Femur (tissue), 1 donor: ENCODE measurements at regions not wholly inside any gene's neighbourhood (a gene's known extent, or its start where the extent isn't known, plus 50 kb on each side); places are given as distances from the start of the nearest gene placed in this dataset.

Experiments used
- DNase-seq: peaks from one replicate; pipeline ENCODE4 v3.0.0-alpha.2; 2017

GRCh38 chr15:37261685-37262084 lies 161.3 kb upstream of the MEIS2 start:
- no peak for DNase-seq

GRCh38 chr15:37262922-37263608 lies 162.7 kb upstream of the MEIS2 start:
- no peak for DNase-seq

GRCh38 chr15:37289109-37289765 lies 188.9 kb upstream of the MEIS2 start:
- no peak for DNase-seq

GRCh38 chr15:37291920-37292319 lies 191.6 kb upstream of the MEIS2 start:
- no peak for DNase-seq

- no peak for DNase-seq
Measured at GRCh38 chr15:37298271-37298670, 197.9 kb upstream of the MEIS2 start.

GRCh38 chr15:37339437-37339836 lies 239.1 kb upstream of the MEIS2 start:
- no peak for DNase-seq

- no peak for DNase-seq
Measured at GRCh38 chr15:37339856-37340255, 239.5 kb upstream of the MEIS2 start.

- no peak for DNase-seq
Measured at GRCh38 chr15:37340438-37340837, 240.1 kb upstream of the MEIS2 start.

- no peak for DNase-seq
Measured at GRCh38 chr15:37359101-37359892, 258.9 kb upstream of the MEIS2 start.

GRCh38 chr15:37359893-37360290 lies 259.5 kb upstream of the MEIS2 start:
- no peak for DNase-seq

- DNase-seq = no peak
Measured at GRCh38 chr15:37360724-37361123, 260.4 kb upstream of the MEIS2 start.

GRCh38 chr15:37361621-37362020 lies 261.3 kb upstream of the MEIS2 start:
- no peak for DNase-seq

- DNase-seq = no peak
Measured at GRCh38 chr15:37362414-37362813, 262.1 kb upstream of the MEIS2 start.

GRCh38 chr15:37368961-37369360 lies 268.6 kb upstream of the MEIS2 start:
- DNase-seq = no peak

GRCh38 chr15:37370941-37371340 lies 270.6 kb upstream of the MEIS2 start:
- no peak for DNase-seq

GRCh38 chr15:37372064-37372463 lies 271.7 kb upstream of the MEIS2 start:
- no peak for DNase-seq

GRCh38 chr15:37375519-37375918 lies 275.2 kb upstream of the MEIS2 start:
- no peak for DNase-seq

GRCh38 chr15:37377428-37377827 lies 277.1 kb upstream of the MEIS2 start:
- DNase-seq = no peak

GRCh38 chr15:37394402-37395099 lies 294.2 kb upstream of the MEIS2 start:
- no peak for DNase-seq

GRCh38 chr15:37395100-37395468 lies 294.7 kb upstream of the MEIS2 start:
- no peak for DNase-seq

- no peak for DNase-seq
Measured at GRCh38 chr15:37397266-37398022, 297.1 kb upstream of the MEIS2 start.

- DNase-seq = no peak
Measured at GRCh38 chr15:37416103-37416502, 315.8 kb upstream of the MEIS2 start.

- DNase-seq = no peak
Measured at GRCh38 chr15:37425541-37425940, 325.2 kb upstream of the MEIS2 start.
